ENCODE measurements at regions not wholly inside any gene's neighbourhood (a gene's known extent, or its start where the extent isn't known, plus 50 kb on each side); places are given as distances from the start of the nearest gene placed in this dataset.
"Not testable (repeated sequence)": the region's sequence is repeated elsewhere in the genome, so short reads cannot be mapped to it uniquely, and the experiment has no call there.

GRCh38 chr5:98209418-98209817, 564.0 kb upstream of the RGMB start:
- no peak overlapping the region for H3K9ac ChIP-seq (ENCODE audit: low read depth, low read length)
- no peaks in the 10 kb centered on the region for H3K4me1 ChIP-seq (ENCODE audit: control insufficient read depth, insufficient read depth, low read length)
- no peaks in the 10 kb centered on the region for H3K36me3 ChIP-seq (ENCODE audit: control insufficient read depth, insufficient read depth, low read length)
- no peaks in the 10 kb centered on the region for H3K27me3 ChIP-seq (ENCODE audit: control insufficient read depth, insufficient read depth, low read length)
- no peak overlapping the region for H3K4me3 ChIP-seq (ENCODE audit: low read depth, low read length)
- H3K9me3 ChIP-seq (ENCODE audit: control insufficient read depth, insufficient read depth, low read length) = no peaks in the 10 kb centered on the region
- no peak overlapping the region for H3K27ac ChIP-seq (ENCODE audit: low read depth, low read length)

GRCh38 chr5:98214240-98215051, 559.0 kb upstream of the RGMB start:
- Histone ChIP-seq H3K4me3 (ENCODE audit: low read depth, low read length) (no peak overlapping the region), H3K36me3 (ENCODE audit: control insufficient read depth, insufficient read depth, low read length) (no peaks in the 10 kb centered on the region), H3K9me3 (ENCODE audit: control insufficient read depth, insufficient read depth, low read length) (no peaks in the 10 kb centered on the region), H3K4me1 (ENCODE audit: control insufficient read depth, insufficient read depth, low read length) (no peaks in the 10 kb centered on the region), H3K9ac (ENCODE audit: low read depth, low read length) (no peak overlapping the region), H3K27ac (ENCODE audit: low read depth, low read length) (no peak overlapping the region), H3K27me3 (ENCODE audit: control insufficient read depth, insufficient read depth, low read length) (no peaks in the 10 kb centered on the region)

GRCh38 chr5:98217138-98217537, 556.3 kb upstream of the RGMB start:
- no peaks in the 10 kb centered on the region for H3K4me1 ChIP-seq (ENCODE audit: control insufficient read depth, insufficient read depth, low read length)
- H3K27ac ChIP-seq (ENCODE audit: low read depth, low read length) = no peak overlapping the region

GRCh38 chr5:98218838-98219237, 554.6 kb upstream of the RGMB start:
- no peaks in the 10 kb centered on the region for H3K27me3 ChIP-seq (ENCODE audit: control insufficient read depth, insufficient read depth, low read length)
- no peaks in the 10 kb centered on the region for H3K36me3 ChIP-seq (ENCODE audit: control insufficient read depth, insufficient read depth, low read length)
- H3K4me1 ChIP-seq (ENCODE audit: control insufficient read depth, insufficient read depth, low read length) = no peaks in the 10 kb centered on the region
- no peak overlapping the region for H3K9ac ChIP-seq (ENCODE audit: low read depth, low read length)
- no peak overlapping the region for H3K27ac ChIP-seq (ENCODE audit: low read depth, low read length)
- H3K9me3 ChIP-seq (ENCODE audit: control insufficient read depth, insufficient read depth, low read length) = no peaks in the 10 kb centered on the region
- H3K4me3 ChIP-seq (ENCODE audit: low read depth, low read length) = no peak overlapping the region

More at GRCh38 chr5:98217138-98217537, 556.3 kb upstream of the RGMB start:
- Histone ChIP-seq H3K4me3 (ENCODE audit: low read depth, low read length) (no peak overlapping the region), H3K27me3 (ENCODE audit: control insufficient read depth, insufficient read depth, low read length) (no peaks in the 10 kb centered on the region), H3K9ac (ENCODE audit: low read depth, low read length) (no peak overlapping the region), H3K36me3 (ENCODE audit: control insufficient read depth, insufficient read depth, low read length) (no peaks in the 10 kb centered on the region), H3K9me3 (ENCODE audit: control insufficient read depth, insufficient read depth, low read length) (no peaks in the 10 kb centered on the region)

GRCh38 chr5:98227489-98227888, 546.0 kb upstream of the RGMB start:
- no peak overlapping the region for H3K27ac ChIP-seq (ENCODE audit: low read depth, low read length)
- H3K4me1 ChIP-seq (ENCODE audit: control insufficient read depth, insufficient read depth, low read length) = no peaks in the 10 kb centered on the region
- H3K27me3 ChIP-seq (ENCODE audit: control insufficient read depth, insufficient read depth, low read length) = no peaks in the 10 kb centered on the region
- no peaks in the 10 kb centered on the region for H3K36me3 ChIP-seq (ENCODE audit: control insufficient read depth, insufficient read depth, low read length)
- H3K9me3 ChIP-seq (ENCODE audit: control insufficient read depth, insufficient read depth, low read length) = peaks cover 7% of the 10 kb centered on the region; the same call in 1 of the 2 replicates
- H3K9ac ChIP-seq (ENCODE audit: low read depth, low read length) = no peak overlapping the region
- H3K4me3 ChIP-seq (ENCODE audit: low read depth, low read length) = no peak overlapping the region

GRCh38 chr5:98231089-98231488, 542.4 kb upstream of the RGMB start:
- H3K9me3 ChIP-seq (ENCODE audit: control insufficient read depth, insufficient read depth, low read length) = peaks cover 7% of the 10 kb centered on the region; the same call in 1 of the 2 replicates
- no peak overlapping the region for H3K27ac ChIP-seq (ENCODE audit: low read depth, low read length)
- no peak overlapping the region for H3K4me3 ChIP-seq (ENCODE audit: low read depth, low read length)
- no peak overlapping the region for H3K9ac ChIP-seq (ENCODE audit: low read depth, low read length)
- H3K4me1 ChIP-seq (ENCODE audit: control insufficient read depth, insufficient read depth, low read length) = no peaks in the 10 kb centered on the region
- H3K36me3 ChIP-seq (ENCODE audit: control insufficient read depth, insufficient read depth, low read length) = no peaks in the 10 kb centered on the region
- H3K27me3 ChIP-seq (ENCODE audit: control insufficient read depth, insufficient read depth, low read length) = no peaks in the 10 kb centered on the region

GRCh38 chr5:98237794-98238193, 535.7 kb upstream of the RGMB start:
- H3K9ac ChIP-seq (ENCODE audit: low read depth, low read length); H3K4me3 ChIP-seq (ENCODE audit: low read depth, low read length); H3K9me3 ChIP-seq (ENCODE audit: control insufficient read depth, insufficient read depth, low read length); H3K36me3 ChIP-seq (ENCODE audit: control insufficient read depth, insufficient read depth, low read length); H3K27ac ChIP-seq (ENCODE audit: low read depth, low read length); H3K4me1 ChIP-seq (ENCODE audit: control insufficient read depth, insufficient read depth, low read length); H3K27me3 ChIP-seq (ENCODE audit: control insufficient read depth, insufficient read depth, low read length): not testable (repeated sequence)

GRCh38 chr5:98243972-98244371, 529.5 kb upstream of the RGMB start:
- H3K36me3 ChIP-seq (ENCODE audit: control insufficient read depth, insufficient read depth, low read length) = no peaks in the 10 kb centered on the region
- H3K27me3 ChIP-seq (ENCODE audit: control insufficient read depth, insufficient read depth, low read length) = no peaks in the 10 kb centered on the region
- no peak overlapping the region for H3K4me3 ChIP-seq (ENCODE audit: low read depth, low read length)
- H3K4me1 ChIP-seq (ENCODE audit: control insufficient read depth, insufficient read depth, low read length) = no peaks in the 10 kb centered on the region
- no peak overlapping the region for H3K9ac ChIP-seq (ENCODE audit: low read depth, low read length)
- no peaks in the 10 kb centered on the region for H3K9me3 ChIP-seq (ENCODE audit: control insufficient read depth, insufficient read depth, low read length)
- H3K27ac ChIP-seq (ENCODE audit: low read depth, low read length) = no peak overlapping the region

GRCh38 chr5:98248949-98249348, 524.5 kb upstream of the RGMB start:
- H3K36me3 ChIP-seq (ENCODE audit: control insufficient read depth, insufficient read depth, low read length) = no peaks in the 10 kb centered on the region
- H3K9me3 ChIP-seq (ENCODE audit: control insufficient read depth, insufficient read depth, low read length) = no peaks in the 10 kb centered on the region
- H3K27ac ChIP-seq (ENCODE audit: low read depth, low read length) = no peak overlapping the region
- no peak overlapping the region for H3K9ac ChIP-seq (ENCODE audit: low read depth, low read length)
- H3K4me1 ChIP-seq (ENCODE audit: control insufficient read depth, insufficient read depth, low read length) = peaks cover 7% of the 10 kb centered on the region; the same call in 1 of the 2 replicates
- no peaks in the 10 kb centered on the region for H3K27me3 ChIP-seq (ENCODE audit: control insufficient read depth, insufficient read depth, low read length)
- no peak overlapping the region for H3K4me3 ChIP-seq (ENCODE audit: low read depth, low read length)

- H3K4me3 ChIP-seq (ENCODE audit: low read depth, low read length) = no peak overlapping the region
- no peaks in the 10 kb centered on the region for H3K36me3 ChIP-seq (ENCODE audit: control insufficient read depth, insufficient read depth, low read length)
- H3K27ac ChIP-seq (ENCODE audit: low read depth, low read length) = no peak overlapping the region
- H3K27me3 ChIP-seq (ENCODE audit: control insufficient read depth, insufficient read depth, low read length) = no peaks in the 10 kb centered on the region
- peaks cover 16% of the 10 kb centered on the region for H3K4me1 ChIP-seq (ENCODE audit: control insufficient read depth, insufficient read depth, low read length)
- H3K9ac ChIP-seq (ENCODE audit: low read depth, low read length) = no peak overlapping the region
- no peaks in the 10 kb centered on the region for H3K9me3 ChIP-seq (ENCODE audit: control insufficient read depth, insufficient read depth, low read length)
Observed at GRCh38 chr5:98258939-98259338, 514.5 kb upstream of the RGMB start.

- Histone ChIP-seq H3K27ac (ENCODE audit: low read depth, low read length) (no peak overlapping the region), H3K9me3 (ENCODE audit: control insufficient read depth, insufficient read depth, low read length) (no peaks in the 10 kb centered on the region), H3K36me3 (ENCODE audit: control insufficient read depth, insufficient read depth, low read length) (no peaks in the 10 kb centered on the region), H3K4me1 (ENCODE audit: control insufficient read depth, insufficient read depth, low read length) (peaks cover 18% of the 10 kb centered on the region), H3K9ac (ENCODE audit: low read depth, low read length) (no peak overlapping the region), H3K27me3 (ENCODE audit: control insufficient read depth, insufficient read depth, low read length) (no peaks in the 10 kb centered on the region), H3K4me3 (ENCODE audit: low read depth, low read length) (no peak overlapping the region)
Observed at GRCh38 chr5:98259595-98259994, 513.9 kb upstream of the RGMB start.
